PC-3 (cell line): ENCODE measurements at regions not wholly inside any gene's neighbourhood (a gene's known extent, or its start where the extent isn't known, plus 50 kb on each side); places are given as distances from the start of the nearest gene placed in this dataset.

Source experiments
- ATAC-seq: fragments of 200-7000 bp; cut with Tn5 transposase; 2 replicates; pipeline ENCODE4 v1.9.1; 2020; ENCODE audit warnings: mild to moderate bottlenecking, moderate library complexity
- BruUV-seq: library from RNA; stranded (reverse); fragments of 400-500 nt; replicated peaks from 2 replicates; lab custom pipeline; 2021; lab: Mats Ljungman, UMichigan
- CTCF ChIA-PET: fragments of 300-600 bp; sonication (Branson Sonifier 250); formaldehyde crosslinking; loops from one replicate; lab custom pipeline; 2022; ENCODE audit warnings: antibody characterized with exemption; lab: Charles Lee
- POLR2A ChIA-PET: fragments of 300-600 bp; sonication (Branson Sonifier 250); formaldehyde crosslinking; loops from one replicate; lab custom pipeline; 2022; ENCODE audit warnings: antibody characterized with exemption; ENCODE audit not compliant: unreplicated experiment; lab: Charles Lee
- DNase-seq: peaks from one replicate; pipeline ENCODE4 v3.0.0-alpha.2; 2015
- H2AFZ ChIP-seq: fragments of 300-600 bp; sonication (generic); 2 replicates; pipeline ENCODE4 v1.6.0; 2016; ENCODE audit warnings: antibody characterized with exemption, low read length
- H3F3A ChIP-seq: fragments of 300-600 bp; sonication (generic); one replicate; pipeline ENCODE4 v1.6.0; 2017; ENCODE audit warnings: antibody characterized with exemption, low read length, control low read depth, mild to moderate bottlenecking; ENCODE audit not compliant: unreplicated experiment
- H3K27ac ChIP-seq: fragments of 300-600 bp; sonication (generic); 2 replicates; pipeline ENCODE4 v1.5.1; 2016; ENCODE audit warnings: mild to moderate bottlenecking, low read length
- H3K27me3 ChIP-seq: fragments of 300-600 bp; sonication (generic); 2 replicates; pipeline ENCODE4 v1.6.1; 2016; ENCODE audit warnings: low read length, mixed read lengths
- H3K36me3 ChIP-seq: fragments of 300-600 bp; sonication (generic); 2 replicates; pipeline ENCODE4 v1.6.1; 2016; ENCODE audit warnings: low read depth, mixed run types, low read length, mixed read lengths
- H3K4me1 ChIP-seq: fragments of 300-600 bp; sonication (generic); 2 replicates; pipeline ENCODE4 v1.5.1; 2016; ENCODE audit warnings: low read length; ENCODE audit not compliant: insufficient read depth
- H3K4me2 ChIP-seq: fragments of 300-600 bp; sonication (generic); 2 replicates; pipeline ENCODE4 v1.6.0; 2016; ENCODE audit warnings: low read length
- H3K4me3 ChIP-seq: fragments of 300-600 bp; sonication (generic); 2 replicates; pipeline ENCODE4 v1.5.1; 2016; ENCODE audit warnings: mild to moderate bottlenecking, low read length, mixed read lengths
- H3K79me2 ChIP-seq: fragments of 300-600 bp; sonication (generic); 2 replicates; pipeline ENCODE4 v1.6.1; 2017; ENCODE audit warnings: low read length, mixed read lengths
- H3K9ac ChIP-seq: fragments of 300-600 bp; sonication (generic); 2 replicates; pipeline ENCODE4 v1.6.0; 2016; ENCODE audit warnings: mild to moderate bottlenecking, low read length
- H3K9me2 ChIP-seq: fragments of 300-600 bp; sonication (generic); replicated peaks from 2 replicates; pipeline ENCODE4 v1.6.1; 2016; ENCODE audit warnings: mixed run types, low read length, mixed read lengths
- H3K9me3 ChIP-seq: fragments of 300-600 bp; sonication (generic); 2 replicates; pipeline ENCODE4 v1.6.1; 2016; ENCODE audit warnings: low read length, mixed read lengths
- H4K20me1 ChIP-seq: fragments of 300-600 bp; sonication (generic); 2 replicates; pipeline ENCODE4 v1.6.1; 2016; ENCODE audit warnings: low read length, mixed read lengths
- CTCF ChIP-seq: fragments of 300-600 bp; sonication (generic); conservative IDR thresholded peaks from 2 replicates; pipeline ENCODE4 v1.5.1; 2017; ENCODE audit warnings: antibody characterized with exemption, low read depth, mild to moderate bottlenecking, low read length
- EZH2 ChIP-seq: fragments of 300-600 bp; sonication (generic); IDR thresholded peaks from one replicate; pipeline ENCODE4 v1.6.1; 2017; ENCODE audit warnings: antibody characterized with exemption, mild to moderate bottlenecking, low read length; ENCODE audit not compliant: unreplicated experiment
- EZH2phosphoT487 ChIP-seq: fragments of 300-600 bp; sonication (generic); IDR thresholded peaks from 2 replicates; pipeline ENCODE4 v1.6.1; 2018; ENCODE audit warnings: mild to moderate bottlenecking, antibody characterized with exemption, low read length, borderline replicate concordance
- intact Hi-C: fragments of 100-400 bp; cut with micrococcal nuclease; formaldehyde crosslinking; loops from 2 replicates; pipeline ENCODE4 v1.9.0; 2023

- intact Hi-C loops = no loop called here
- Histone ChIP-seq H4K20me1 (no peaks in the 10 kb centered on the region), H2AFZ (no peak overlapping the region), H3K27me3 (peaks cover 39% of the 10 kb centered on the region), H3K4me3 (no peak overlapping the region), H3K27ac (no peak overlapping the region), H3K36me3 (no peaks in the 10 kb centered on the region), H3K9me2 (no peaks in the 10 kb centered on the region), H3F3A (no peaks in the 10 kb centered on the region), H3K9me3 (no peaks in the 10 kb centered on the region), H3K4me2 (no peak overlapping the region), H3K4me1 (peaks cover 10% of the 10 kb centered on the region), H3K9ac (no peak overlapping the region), H3K79me2 (no peaks in the 10 kb centered on the region)
- ChIA-PET CTCF (no interaction called here), POLR2A (no interaction called here)
- peak; percentile 14 for DNase-seq
- ATAC-seq = peak; percentile 22; the same call in 1 of the 2 replicates
- peak; percentile 61 for TF ChIP-seq CTCF
- no peak for TF ChIP-seq EZH2phosphoT487
- TF ChIP-seq EZH2 = no peak
- no TSS peak for BruUV-seq
Observed at GRCh38 chr3:19065027-19065426, 83.3 kb upstream of the KCNH8 start.

DNA sequence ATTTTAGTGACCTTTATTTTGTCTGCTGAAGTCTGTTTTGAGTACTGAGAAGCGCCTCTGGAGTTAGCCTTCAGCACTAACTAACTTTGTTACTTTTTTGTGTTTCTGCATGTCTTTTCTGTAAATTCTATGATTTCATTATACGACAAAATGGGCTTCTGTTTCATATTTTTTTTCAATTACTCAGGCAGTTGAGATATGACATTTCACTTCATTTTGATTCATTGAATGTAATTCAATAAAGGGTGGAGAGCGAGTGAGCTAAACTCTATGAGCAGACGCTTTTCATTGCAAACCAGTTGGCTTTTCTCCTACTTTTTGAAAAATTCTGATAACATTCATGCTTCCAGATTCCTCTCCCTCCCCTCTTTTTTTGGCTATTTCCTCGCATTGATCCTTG lies 84.4 kb upstream of the KCNH8 start:
- no peaks in the 10 kb centered on the region for H4K20me1 ChIP-seq
- H3K9me3 ChIP-seq = no peaks in the 10 kb centered on the region
- intact Hi-C loops = no loop called here
- POLR2A ChIA-PET = no interaction called here
- no peak overlapping the region for H3K27ac ChIP-seq
- H3F3A ChIP-seq = no peaks in the 10 kb centered on the region
- no peaks in the 10 kb centered on the region for H3K9me2 ChIP-seq
- peaks cover 39% of the 10 kb centered on the region for H3K27me3 ChIP-seq
- H3K4me1 ChIP-seq = peaks cover 10% of the 10 kb centered on the region
- H3K4me2 ChIP-seq = no peak overlapping the region
- H3K4me3 ChIP-seq = no peak overlapping the region
- H3K9ac ChIP-seq = no peak overlapping the region
- ATAC-seq (no peak), DNase-seq (no peak)
- TF ChIP-seq EZH2 (no peak), EZH2phosphoT487 (no peak), CTCF (no peak)
- H3K36me3 ChIP-seq = no peaks in the 10 kb centered on the region
- no peak overlapping the region for H2AFZ ChIP-seq
- no TSS peak for BruUV-seq
- CTCF ChIA-PET = no interaction called here
- H3K79me2 ChIP-seq = no peaks in the 10 kb centered on the region

GRCh38 chr3:19060404-19060803 lies 87.9 kb upstream of the KCNH8 start:
- Histone ChIP-seq H3K79me2 (no peaks in the 10 kb centered on the region), H3K36me3 (no peaks in the 10 kb centered on the region), H3K27ac (no peak overlapping the region), H3K9me2 (no peaks in the 10 kb centered on the region), H3K4me1 (peaks cover 10% of the 10 kb centered on the region), H3K9ac (no peak overlapping the region), H3K9me3 (no peaks in the 10 kb centered on the region), H3F3A (no peaks in the 10 kb centered on the region), H4K20me1 (no peaks in the 10 kb centered on the region), H2AFZ (no peak overlapping the region), H3K4me3 (no peak overlapping the region), H3K27me3 (peaks cover 31% of the 10 kb centered on the region), H3K4me2 (no peak overlapping the region)
- CTCF ChIA-PET = no interaction called here
- TF ChIP-seq EZH2phosphoT487 (no peak), EZH2 (no peak), CTCF (no peak)
- DNase-seq (peak; percentile 34), ATAC-seq (no peak)
- POLR2A ChIA-PET = no interaction called here
- intact Hi-C loops = no loop called here
- BruUV-seq = no TSS peak
